Ascending aorta (tissue), 2 donors: ENCODE measurements at regions not wholly inside any gene's neighbourhood (a gene's known extent, or its start where the extent isn't known, plus 50 kb on each side); places are given as distances from the start of the nearest gene placed in this dataset.

Experiments
- DNase-seq, 2 donors: peaks; one replicate each; pipeline ENCODE4 v3.0.0-alpha.2; 2019; ENCODE audit warnings: low spot score in 2 of 2
- H3K27ac ChIP-seq, 2 donors: fragments of 200-600 bp; sonication (generic); one replicate each; pipeline ENCODE4 v1.5.1; 2016 to 2017; ENCODE audit warnings: mild to moderate bottlenecking in 1 of 2
- H3K27me3 ChIP-seq: fragments of 200-600 bp; sonication (generic); one replicate; pipeline ENCODE4 v1.5.1; 2017
- H3K36me3 ChIP-seq, 2 donors: fragments of 200-600 bp; sonication (generic); one replicate each; pipeline ENCODE4 v1.5.1; 2016
- H3K4me1 ChIP-seq, 2 donors: fragments of 200-600 bp; sonication (generic); one replicate each; pipeline ENCODE4 v1.5.1; 2016 to 2017; ENCODE audit warnings: mild to moderate bottlenecking in 1 of 2
- H3K4me3 ChIP-seq, 2 donors: fragments of 200-600 bp; sonication (generic); one replicate each; pipeline ENCODE4 v1.5.1; 2016 to 2017; ENCODE audit warnings: mild to moderate bottlenecking in 1 of 2
- H3K9me3 ChIP-seq, 2 donors: fragments of 200-600 bp; sonication (generic); one replicate each; pipeline ENCODE4 v1.5.1; 2016
- CTCF ChIP-seq, 3 experiments: fragments of 200-600 bp in 2 of 3; fragments of 450-650 bp in 1 of 3; sonication (generic) in 2 of 3; IDR thresholded peaks; one replicate each; pipeline ENCODE4 v1.5.1; 2016 to 2019; ENCODE audit warnings: antibody characterized with exemption in 3 of 3, mild to moderate bottlenecking in 1 of 3, moderate library complexity in 1 of 3
- intact Hi-C: fragments of 100-400 bp; cut with DNase I; formaldehyde crosslinking; loops from one replicate; pipeline ENCODE4 v1.15.1; 2023

- no peak for DNase-seq
- intact Hi-C loops: no loop called here
- Histone ChIP-seq H3K9me3 (no peaks in the 10 kb centered on the region), H3K36me3 (no peaks in the 10 kb centered on the region), H3K27ac (no peak overlapping the region), H3K4me1 (peaks cover 0 to 20% of the 10 kb centered on the region in 2 donors), H3K27me3 (no peaks in the 10 kb centered on the region), H3K4me3 (no peak overlapping the region)
- no peak for TF ChIP-seq CTCF (IDR thresholded peaks at IDR 0.05)
Measured at GRCh38 chr2:54403512-54404238, 52.5 kb upstream of the SPTBN1 start.

GRCh38 chr2:54404270-54404669 lies 51.9 kb upstream of the SPTBN1 start:
- Histone ChIP-seq H3K4me3 (no peak overlapping the region), H3K27me3 (no peaks in the 10 kb centered on the region), H3K36me3 (no peaks in the 10 kb centered on the region), H3K4me1 (peaks cover 0 to 20% of the 10 kb centered on the region in 2 donors), H3K9me3 (no peaks in the 10 kb centered on the region), H3K27ac (no peak overlapping the region)
- intact Hi-C loops: no loop called here
- TF ChIP-seq CTCF (IDR thresholded peaks at IDR 0.05): no peak
- no peak for DNase-seq

DNA sequence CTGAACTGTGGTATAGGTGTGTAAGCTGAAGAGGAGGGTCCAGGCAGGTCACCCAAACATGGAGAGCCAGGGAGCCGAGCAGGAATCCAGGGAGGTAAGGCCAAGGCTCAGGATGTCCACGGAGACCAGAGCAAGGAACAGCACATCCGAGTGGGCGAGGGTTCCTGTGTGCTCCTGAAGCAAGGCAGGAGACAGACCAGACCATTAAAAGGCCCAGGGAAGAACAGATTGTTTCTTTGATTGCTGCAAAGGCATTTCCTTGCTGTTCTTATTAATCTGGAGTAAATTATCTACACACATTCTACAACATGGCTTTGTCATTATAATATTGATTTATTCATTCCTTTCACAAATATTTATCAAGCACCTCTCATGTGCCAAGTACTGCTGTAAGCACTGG lies 50.1 kb upstream of the SPTBN1 start:
- no peak overlapping the region for H3K4me3 ChIP-seq
- DNase-seq: no peak
- no peak overlapping the region for H3K27ac ChIP-seq
- H3K9me3 ChIP-seq: no peaks in the 10 kb centered on the region
- intact Hi-C loops: no loop called here
- no peaks in the 10 kb centered on the region for H3K27me3 ChIP-seq
- TF ChIP-seq CTCF (IDR thresholded peaks at IDR 0.05): no peak
- no peaks in the 10 kb centered on the region for H3K36me3 ChIP-seq
- peaks cover 0 to 20% of the 10 kb centered on the region in 2 donors for H3K4me1 ChIP-seq
